Ishikawa (cell line): ENCODE measurements at regions not wholly inside any gene's neighbourhood (a gene's known extent, or its start where the extent isn't known, plus 50 kb on each side); places are given as distances from the start of the nearest gene placed in this dataset.

Experiments
- CEBPB ChIP-seq: IDR thresholded peaks from 2 replicates; pipeline ENCODE4 v1.6.1; 2012
- EGR1 ChIP-seq: IDR thresholded peaks from 2 replicates; pipeline ENCODE4 v1.6.1; 2012
- EP300 ChIP-seq: IDR thresholded peaks from 2 replicates; pipeline ENCODE4 v1.6.1; 2012; ENCODE audit warnings: borderline replicate concordance
- FOXM1 ChIP-seq: IDR thresholded peaks from 2 replicates; pipeline ENCODE4 v1.6.1; 2012; ENCODE audit warnings: low read depth, borderline replicate concordance
- RAD21 ChIP-seq: IDR thresholded peaks from 2 replicates; pipeline ENCODE4 v1.6.1; 2012; ENCODE audit warnings: low read depth
- REST ChIP-seq: IDR thresholded peaks from 2 replicates; pipeline ENCODE4 v1.6.1; 2012; ENCODE audit warnings: low read depth, mild to moderate bottlenecking
- TAF1 ChIP-seq: IDR thresholded peaks from 2 replicates; pipeline ENCODE4 v1.6.1; 2012; ENCODE audit warnings: low read depth, mild to moderate bottlenecking
- TCF12 ChIP-seq: IDR thresholded peaks from 2 replicates; pipeline ENCODE4 v1.6.1; 2012; ENCODE audit warnings: low read depth
- YY1 ChIP-seq: IDR thresholded peaks from 2 replicates; pipeline ENCODE4 v1.6.1; 2012; ENCODE audit warnings: low read depth
- TF ChIP-seq, protein P1 (sequence below): IDR thresholded peaks from 2 replicates; pipeline ENCODE4 v1.6.1; 2012
- TF ChIP-seq, protein P2 (sequence below): IDR thresholded peaks from 2 replicates; pipeline ENCODE4 v1.6.1; 2012

DNA sequence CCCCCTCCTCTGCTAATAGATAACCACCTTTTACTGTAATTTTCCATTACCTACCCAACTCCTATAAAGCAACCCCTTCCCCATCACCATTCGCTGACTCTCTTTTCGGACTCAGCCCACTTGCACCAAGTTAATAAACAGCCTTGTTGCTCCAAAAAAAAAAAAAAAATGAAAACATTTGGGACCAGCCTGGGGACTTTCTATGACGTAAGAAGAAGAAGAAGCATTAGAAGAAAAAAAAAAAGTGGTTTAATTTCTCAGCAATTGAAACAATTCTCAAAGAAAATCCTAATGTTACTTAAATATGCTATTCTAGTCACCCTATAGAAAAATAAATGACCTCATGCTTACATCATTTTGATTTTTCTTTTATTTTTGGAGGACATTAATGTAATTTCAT, 301.5 kb upstream of the ANO3 start:
- no peak for TF ChIP-seq TCF12
- TF ChIP-seq TAF1, result no peak
- no peak for TF ChIP-seq FOXM1
- no peak for TF ChIP-seq RAD21
- no peak for TF ChIP-seq EGR1
- TF ChIP-seq, protein P1, sequence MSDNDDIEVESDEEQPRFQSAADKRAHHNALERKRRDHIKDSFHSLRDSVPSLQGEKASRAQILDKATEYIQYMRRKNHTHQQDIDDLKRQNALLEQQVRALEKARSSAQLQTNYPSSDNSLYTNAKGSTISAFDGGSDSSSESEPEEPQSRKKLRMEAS, result no peak
- no peak for TF ChIP-seq CEBPB
- no peak for TF ChIP-seq REST
- TF ChIP-seq EP300, result no peak
- no peak for TF ChIP-seq YY1
- TF ChIP-seq, protein P2, sequence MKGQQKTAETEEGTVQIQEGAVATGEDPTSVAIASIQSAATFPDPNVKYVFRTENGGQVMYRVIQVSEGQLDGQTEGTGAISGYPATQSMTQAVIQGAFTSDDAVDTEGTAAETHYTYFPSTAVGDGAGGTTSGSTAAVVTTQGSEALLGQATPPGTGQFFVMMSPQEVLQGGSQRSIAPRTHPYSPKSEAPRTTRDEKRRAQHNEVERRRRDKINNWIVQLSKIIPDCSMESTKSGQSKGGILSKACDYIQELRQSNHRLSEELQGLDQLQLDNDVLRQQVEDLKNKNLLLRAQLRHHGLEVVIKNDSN, result no peak
